HEK293 (cell line): ENCODE measurements at regions not wholly inside any gene's neighbourhood (a gene's known extent, or its start where the extent isn't known, plus 50 kb on each side); places are given as distances from the start of the nearest gene placed in this dataset.

Source experiments
- CTCF ChIA-PET: fragments of 350-600 bp; formaldehyde crosslinking; extraction: SDS; loops from one replicate; lab custom pipeline; 2021; ENCODE audit warnings: antibody characterized with exemption; lab: Yijun Ruan, JAX
- POLR2A ChIA-PET: fragments of 300-600 bp; formaldehyde crosslinking; extraction: SDS; loops from one replicate; lab custom pipeline; 2020; ENCODE audit warnings: antibody characterized with exemption, inconsistent platforms; lab: Yijun Ruan, JAX
- H3K27ac ChIP-seq: fragments of 200-500 bp; sonication (Bioruptor generic); 2 replicates; pipeline ENCODE4 v1.5.1; 2014; ENCODE audit warnings: low read depth, low read length, control low read depth, inconsistent platforms; ENCODE audit errors: extremely low read depth
- H3K36me3 ChIP-seq, 2 experiments: fragments of 200-500 bp in 1 of 2; sonication (Bioruptor generic) in 1 of 2; 1 replicate in 1 of 2; 2 replicates in 1 of 2; pipeline ENCODE4 v1.5.1; 2014 to 2017; ENCODE audit warnings: inconsistent platforms in 2 of 2, low read length in 2 of 2; ENCODE audit not compliant: control insufficient read depth in 2 of 2, insufficient read depth in 1 of 2
- H3K4me1 ChIP-seq: fragments of 200-500 bp; sonication (Bioruptor generic); 2 replicates; pipeline ENCODE4 v1.5.1; 2014; ENCODE audit warnings: mild to moderate bottlenecking, low read length, inconsistent platforms; ENCODE audit not compliant: control insufficient read depth, insufficient read depth
- H3K4me3 ChIP-seq: 2 replicates; pipeline ENCODE4 v1.5.1; 2011; ENCODE audit warnings: low read depth, mild to moderate bottlenecking, control low read depth, low read length, moderate library complexity
- H3K9me3 ChIP-seq: fragments of 200-500 bp; sonication (Bioruptor generic); 2 replicates; pipeline ENCODE4 v1.5.1; 2014; ENCODE audit warnings: low read depth, low read length, inconsistent platforms; ENCODE audit not compliant: control insufficient read depth, insufficient read depth
- ATF2 ChIP-seq: fragments of 450-650 bp; formaldehyde crosslinking; IDR thresholded peaks from 2 replicates; pipeline ENCODE4 v1.5.1; 2016; ENCODE audit warnings: missing biosample characterization, missing genetic modification characterization, low read depth
- BCL11B ChIP-seq: fragments of 450-650 bp; formaldehyde crosslinking; IDR thresholded peaks from 2 replicates; pipeline ENCODE4 v1.5.1; 2016; ENCODE audit warnings: low read depth, missing biosample characterization, missing genetic modification characterization
- GLI2 ChIP-seq: fragments of 450-650 bp; formaldehyde crosslinking; IDR thresholded peaks from 2 replicates; pipeline ENCODE4; 2017; ENCODE audit warnings: missing biosample characterization, missing genetic modification characterization, low read depth, borderline replicate concordance
- HOXD13 ChIP-seq: sonication (generic); formaldehyde crosslinking; IDR thresholded peaks from 2 replicates; pipeline ENCODE4 v1.8.0; 2022; ENCODE audit warnings: missing genetic modification reagents, borderline replicate concordance
- INSM2 ChIP-seq: fragments of 450-650 bp; formaldehyde crosslinking; IDR thresholded peaks from 2 replicates; pipeline ENCODE4 v1.5.1; 2016; ENCODE audit warnings: missing biosample characterization, missing genetic modification characterization
- OSR2 ChIP-seq: fragments of 450-650 bp; formaldehyde crosslinking; IDR thresholded peaks from 2 replicates; pipeline ENCODE4 v1.5.1; 2016; ENCODE audit warnings: missing biosample characterization, missing genetic modification characterization
- PRDM6 ChIP-seq: fragments of 450-650 bp; formaldehyde crosslinking; IDR thresholded peaks from 2 replicates; pipeline ENCODE4 v1.5.1; 2017; ENCODE audit warnings: missing biosample characterization, missing genetic modification characterization
- SP2 ChIP-seq: fragments of 450-650 bp; formaldehyde crosslinking; IDR thresholded peaks from 2 replicates; pipeline ENCODE4 v1.5.1; 2016; ENCODE audit warnings: missing biosample characterization, missing genetic modification characterization
- YY2 ChIP-seq: fragments of 450-650 bp; formaldehyde crosslinking; IDR thresholded peaks from 2 replicates; pipeline ENCODE4 v1.5.1; 2016; ENCODE audit warnings: missing biosample characterization, missing genetic modification characterization
- ZBTB17 ChIP-seq: fragments of 450-650 bp; formaldehyde crosslinking; IDR thresholded peaks from 2 replicates; pipeline ENCODE4 v1.5.1; 2016; ENCODE audit warnings: missing biosample characterization, missing genetic modification characterization
- ZNF114 ChIP-seq: fragments of 450-650 bp; formaldehyde crosslinking; IDR thresholded peaks from 2 replicates; pipeline ENCODE4 v1.5.0; 2017; ENCODE audit warnings: missing biosample characterization, missing genetic modification characterization
- ZNF280C ChIP-seq: fragments of 450-650 bp; formaldehyde crosslinking; IDR thresholded peaks from 2 replicates; pipeline ENCODE4 v1.5.1; 2016; ENCODE audit warnings: missing biosample characterization, missing genetic modification characterization
- ZNF324 ChIP-seq: fragments of 450-650 bp; formaldehyde crosslinking; IDR thresholded peaks from 2 replicates; pipeline ENCODE4 v1.5.1; 2016; ENCODE audit warnings: missing biosample characterization, missing genetic modification characterization
- ZNF366 ChIP-seq: fragments of 450-650 bp; formaldehyde crosslinking; conservative IDR thresholded peaks from 2 replicates; pipeline ENCODE4 v1.5.1; 2016; ENCODE audit warnings: missing biosample characterization, missing genetic modification characterization
- ZNF580 ChIP-seq: fragments of 450-650 bp; formaldehyde crosslinking; IDR thresholded peaks from 2 replicates; pipeline ENCODE4 v1.5.1; 2016; ENCODE audit warnings: missing biosample characterization, missing genetic modification characterization
- ZNF639 ChIP-seq: fragments of 450-650 bp; formaldehyde crosslinking; IDR thresholded peaks from 2 replicates; pipeline ENCODE4 v1.5.1; 2016; ENCODE audit warnings: missing biosample characterization, missing genetic modification characterization
- ZNF76 ChIP-seq: fragments of 450-650 bp; formaldehyde crosslinking; IDR thresholded peaks from 2 replicates; pipeline ENCODE4; 2016; ENCODE audit warnings: low read depth, missing biosample characterization, missing genetic modification characterization, borderline replicate concordance
- ZSCAN23 ChIP-seq: fragments of 450-650 bp; formaldehyde crosslinking; IDR thresholded peaks from 2 replicates; pipeline ENCODE4 v1.5.1; 2016; ENCODE audit warnings: missing biosample characterization, missing genetic modification characterization
- ZSCAN5A ChIP-seq: fragments of 450-650 bp; formaldehyde crosslinking; IDR thresholded peaks from 2 replicates; pipeline ENCODE4 v1.5.1; 2016; ENCODE audit warnings: missing biosample characterization, missing genetic modification characterization

- TF ChIP-seq ZSCAN5A (tag by site-specific recombination) (no peak), ATF2 (tag by site-specific recombination) (no peak)
These were observed 296.5 kb downstream of the MZT1 start (continued) for GRCh38 chr13:72430923-72431322.

GRCh38 chr13:72427757-72428528 is 299.5 kb downstream of the MZT1 start:
- TF ChIP-seq ZSCAN5A (tag by site-specific recombination) (no peak), BCL11B (tag by site-specific recombination) (no peak), ZNF580 (tag by site-specific recombination) (no peak), ZBTB17 (tag by site-specific recombination) (no peak), OSR2 (tag by site-specific recombination) (no peak), ZNF76 (no peak), GLI2 (tag by site-specific recombination) (no peak), ZSCAN23 (no peak), HOXD13 (CRISPR knock-in tag) (no peak), ZNF639 (tag by site-specific recombination) (no peak), ZNF280C (no peak), YY2 (tag by site-specific recombination) (no peak), ZNF324 (no peak), ZNF366 (tag by site-specific recombination) (no peak), INSM2 (tag by site-specific recombination) (no peak), PRDM6 (no peak), ZNF114 (tag by site-specific recombination) (no peak), SP2 (tag by site-specific recombination) (no peak)
- CTCF ChIA-PET = interaction anchor here (0.6 kb wide), 1 partner anchor 41 kb away, joined by 3 read pairs; no protein-coding TSS in a partner anchor
- POLR2A ChIA-PET = no interaction called here
- Histone ChIP-seq H3K9me3 (no peaks in the 10 kb centered on the region), H3K4me3 (no peak overlapping the region), H3K36me3 (no peaks in the 10 kb centered on the region), H3K4me1 (no peaks in the 10 kb centered on the region), H3K27ac (no peak overlapping the region)
